Type B pancreatic cell (in vitro differentiated cells): ENCODE measurements at regions not wholly inside any gene's neighbourhood (a gene's known extent, or its start where the extent isn't known, plus 50 kb on each side); places are given as distances from the start of the nearest gene placed in this dataset.
A peak's percentile ranks its signal among the peaks of the same experiment; 100 is the strongest.

ENCODE experiments used
- DNase-seq: peaks from one replicate; pipeline ENCODE4 v3.0.0; 2021; ENCODE audit warnings: mixed read lengths; ENCODE audit not compliant: unreplicated experiment; ENCODE audit errors: extremely low spot score
- H3K27ac Mint-ChIP-seq: 2 replicates; pipeline ENCODE4 v1.8.0; 2021; ENCODE audit warnings: mild to moderate bottlenecking, mixed read lengths
- H3K27me3 Mint-ChIP-seq: 2 replicates; pipeline ENCODE4 v1.8.0; 2021; ENCODE audit warnings: mixed read lengths
- H3K36me3 Mint-ChIP-seq: 2 replicates; pipeline ENCODE4 v1.8.0; 2021; ENCODE audit warnings: mixed read lengths
- H3K4me1 Mint-ChIP-seq: one replicate; pipeline ENCODE4 v1.8.0; 2021; ENCODE audit warnings: mixed read lengths; ENCODE audit not compliant: unreplicated experiment
- H3K4me3 Mint-ChIP-seq: 2 replicates; pipeline ENCODE4 v1.8.0; 2021; ENCODE audit warnings: mild to moderate bottlenecking, mixed read lengths
- H3K9me3 Mint-ChIP-seq: 2 replicates; pipeline ENCODE4 v1.8.0; 2021; ENCODE audit warnings: mixed read lengths
- TF ChIP-seq, protein P1 (sequence below): fragments of 200-600 bp; sonication (generic); conservative IDR thresholded peaks from 2 replicates; pipeline ENCODE4 v1.5.0; 2021; ENCODE audit warnings: antibody characterized with exemption, mild to moderate bottlenecking

DNA sequence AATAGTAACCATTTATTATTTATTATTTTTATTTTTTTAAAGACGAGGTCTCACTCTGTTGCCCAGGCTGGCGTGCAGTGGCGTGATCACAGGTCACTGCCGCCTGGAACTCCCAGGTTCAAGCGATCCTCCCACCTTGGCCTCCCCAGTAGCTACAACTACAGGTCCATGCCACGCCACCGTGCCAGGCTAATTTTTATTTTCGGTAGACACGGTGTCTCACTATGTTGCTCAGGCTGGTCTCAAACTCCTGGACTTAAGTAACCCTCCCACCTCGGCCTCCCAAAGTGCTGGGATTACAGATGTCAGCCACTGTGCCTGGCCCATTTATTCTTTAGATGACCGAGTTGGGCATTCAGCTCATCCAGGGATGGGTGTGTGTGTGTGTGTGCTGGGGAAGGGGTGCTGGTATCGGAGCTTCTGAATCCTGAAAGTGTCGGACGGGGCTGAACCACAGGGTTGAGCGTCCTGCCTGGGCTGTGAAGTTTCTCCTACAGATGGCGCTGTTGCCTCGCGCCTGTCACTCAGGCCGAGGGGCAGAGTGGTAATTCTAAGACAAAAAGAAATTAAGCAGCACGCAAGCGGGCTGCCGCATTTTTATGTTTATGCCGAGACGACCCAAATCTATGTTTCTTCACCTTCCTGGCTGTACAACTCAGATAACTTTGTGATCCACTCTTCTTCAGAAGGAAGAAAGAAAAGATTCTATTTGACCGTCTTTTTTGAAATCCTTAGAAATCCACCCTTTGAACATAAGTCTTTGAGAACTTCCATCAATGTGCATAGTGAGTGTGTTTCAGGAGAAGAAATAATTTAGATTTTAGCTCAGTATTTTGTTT, 252.8 kb downstream of the CDH26 start:
- peak; percentile 82 for DNase-seq
- peaks cover 14% of the 10 kb centered on the region for H3K4me1 Mint-ChIP-seq
- no peak overlapping the region for H3K27ac Mint-ChIP-seq
- TF ChIP-seq, protein P1, sequence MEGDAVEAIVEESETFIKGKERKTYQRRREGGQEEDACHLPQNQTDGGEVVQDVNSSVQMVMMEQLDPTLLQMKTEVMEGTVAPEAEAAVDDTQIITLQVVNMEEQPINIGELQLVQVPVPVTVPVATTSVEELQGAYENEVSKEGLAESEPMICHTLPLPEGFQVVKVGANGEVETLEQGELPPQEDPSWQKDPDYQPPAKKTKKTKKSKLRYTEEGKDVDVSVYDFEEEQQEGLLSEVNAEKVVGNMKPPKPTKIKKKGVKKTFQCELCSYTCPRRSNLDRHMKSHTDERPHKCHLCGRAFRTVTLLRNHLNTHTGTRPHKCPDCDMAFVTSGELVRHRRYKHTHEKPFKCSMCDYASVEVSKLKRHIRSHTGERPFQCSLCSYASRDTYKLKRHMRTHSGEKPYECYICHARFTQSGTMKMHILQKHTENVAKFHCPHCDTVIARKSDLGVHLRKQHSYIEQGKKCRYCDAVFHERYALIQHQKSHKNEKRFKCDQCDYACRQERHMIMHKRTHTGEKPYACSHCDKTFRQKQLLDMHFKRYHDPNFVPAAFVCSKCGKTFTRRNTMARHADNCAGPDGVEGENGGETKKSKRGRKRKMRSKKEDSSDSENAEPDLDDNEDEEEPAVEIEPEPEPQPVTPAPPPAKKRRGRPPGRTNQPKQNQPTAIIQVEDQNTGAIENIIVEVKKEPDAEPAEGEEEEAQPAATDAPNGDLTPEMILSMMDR: peak; percentile 98
- H3K36me3 Mint-ChIP-seq: no peaks in the 10 kb centered on the region
- H3K4me3 Mint-ChIP-seq: no peak overlapping the region
- H3K9me3 Mint-ChIP-seq: no peaks in the 10 kb centered on the region
- peaks cover 29% of the 10 kb centered on the region for H3K27me3 Mint-ChIP-seq

DNA sequence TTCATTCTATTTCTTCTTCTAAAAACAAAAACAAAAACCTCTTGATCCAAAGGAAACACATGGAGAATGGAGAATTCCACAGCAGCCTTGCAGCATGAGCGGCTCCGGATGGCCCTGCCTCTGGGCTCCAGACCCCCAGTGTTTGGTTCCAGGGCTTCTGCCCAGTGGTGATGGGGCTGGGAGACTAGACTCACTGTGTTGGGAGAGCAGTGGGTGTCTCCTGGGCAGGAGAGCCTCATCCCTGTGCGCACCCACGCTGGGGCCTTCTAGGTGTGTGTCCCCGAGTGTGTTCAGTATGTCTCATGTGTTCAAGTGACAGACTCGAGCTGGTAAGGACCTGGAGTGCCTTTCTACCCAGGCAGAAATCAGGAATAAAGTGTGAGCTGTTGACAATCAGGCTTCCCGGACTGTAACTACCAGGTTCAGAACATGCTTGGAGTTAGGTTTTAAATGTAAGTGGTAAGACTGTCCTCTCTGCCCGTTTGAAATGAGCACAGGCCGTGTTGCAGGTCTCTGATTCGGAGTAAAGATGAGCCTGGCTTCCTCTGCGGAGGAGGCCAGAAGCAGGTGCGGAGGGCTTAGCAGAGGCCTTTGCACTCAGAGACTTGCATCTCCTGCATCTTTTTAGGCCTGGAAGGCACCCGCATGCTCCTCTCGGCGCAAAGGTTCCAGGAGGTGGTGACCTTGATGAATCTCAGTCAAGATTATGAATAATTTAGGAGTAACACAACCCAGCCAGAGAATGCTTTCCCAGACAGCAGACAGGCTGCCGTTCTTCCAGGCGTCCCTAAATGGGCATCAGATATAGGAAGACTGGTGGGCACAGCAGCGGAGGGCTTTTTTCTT, 253.6 kb downstream of the CDH26 start:
- TF ChIP-seq, protein P1: no peak
- Mint-ChIP-seq H3K27me3 (peaks cover 31% of the 10 kb centered on the region), H3K27ac (no peak overlapping the region), H3K36me3 (no peaks in the 10 kb centered on the region), H3K4me1 (peaks cover 14% of the 10 kb centered on the region), H3K4me3 (no peak overlapping the region), H3K9me3 (no peaks in the 10 kb centered on the region)
- DNase-seq: no peak

DNA sequence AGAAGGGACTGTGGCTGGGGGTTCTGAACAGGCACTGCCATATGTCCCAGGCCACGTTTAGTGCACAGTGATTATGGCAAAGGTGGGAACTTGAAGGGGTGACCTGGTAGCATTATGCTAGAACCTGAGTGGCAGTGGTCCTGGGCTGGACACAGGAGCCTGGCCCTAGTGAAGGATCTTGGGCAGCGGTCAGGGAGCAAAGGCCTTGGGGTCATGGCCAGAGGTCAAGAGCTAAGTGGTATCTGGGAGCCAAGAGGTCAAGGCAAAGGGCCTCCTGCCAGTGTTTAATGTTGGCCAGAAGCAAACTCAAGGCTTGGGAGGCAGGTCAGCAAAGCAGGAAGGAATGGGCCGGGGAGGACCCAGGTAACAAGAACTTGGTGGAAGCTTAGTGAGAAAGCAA, 254.5 kb downstream of the CDH26 start:
- no peaks in the 10 kb centered on the region for H3K36me3 Mint-ChIP-seq
- DNase-seq: no peak
- H3K27ac Mint-ChIP-seq: no peak overlapping the region
- H3K9me3 Mint-ChIP-seq: no peaks in the 10 kb centered on the region
- TF ChIP-seq, protein P1: no peak
- no peak overlapping the region for H3K4me3 Mint-ChIP-seq
- H3K4me1 Mint-ChIP-seq: peaks cover 14% of the 10 kb centered on the region
- peaks cover 36% of the 10 kb centered on the region for H3K27me3 Mint-ChIP-seq

DNA sequence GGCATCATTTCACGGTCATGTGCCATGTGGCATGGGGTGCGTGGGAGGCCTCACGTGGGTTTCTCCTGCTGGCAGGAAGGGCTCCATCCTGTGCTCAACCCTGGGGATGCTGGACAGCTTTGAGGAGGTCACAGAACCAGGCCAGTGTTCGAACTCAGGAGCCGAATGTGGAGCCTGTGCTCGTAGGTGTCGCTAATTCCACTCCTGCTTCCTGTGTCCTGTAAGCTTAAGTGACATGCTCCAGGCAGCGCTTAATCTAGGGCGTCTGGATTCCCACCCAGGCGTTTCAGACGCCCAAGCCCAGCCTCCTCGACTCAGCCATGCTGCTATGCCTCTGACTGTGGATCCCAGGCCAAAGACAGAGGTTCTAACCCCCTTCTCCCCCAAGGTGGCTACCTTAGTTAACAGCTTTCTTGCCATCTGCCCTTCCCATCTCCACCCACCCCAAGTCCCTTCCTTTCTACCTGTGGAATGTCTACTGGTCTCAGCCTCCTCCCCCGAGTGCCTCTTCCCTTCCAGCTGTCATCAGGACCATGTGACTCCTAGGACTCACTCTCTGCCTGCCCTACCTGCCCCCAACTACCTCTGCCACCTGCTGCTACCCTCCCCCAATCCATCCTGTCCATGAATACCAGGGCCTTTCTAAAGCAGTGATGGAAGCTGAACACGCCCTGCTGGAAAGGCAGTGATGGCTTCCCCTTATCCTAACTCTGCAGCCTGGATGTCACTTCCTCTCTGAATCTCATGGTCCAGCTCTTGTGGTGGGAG, 255.1 kb downstream of the CDH26 start:
- Mint-ChIP-seq H3K27me3 (peaks cover 36% of the 10 kb centered on the region), H3K4me1 (peaks cover 14% of the 10 kb centered on the region), H3K9me3 (no peaks in the 10 kb centered on the region), H3K36me3 (no peaks in the 10 kb centered on the region), H3K4me3 (no peak overlapping the region), H3K27ac (no peak overlapping the region)
- no peak for DNase-seq
- TF ChIP-seq, protein P1: no peak
